HG03280 (cell line): ENCODE measurements at regions not wholly inside any gene's neighbourhood (a gene's known extent, or its start where the extent isn't known, plus 50 kb on each side); places are given as distances from the start of the nearest gene placed in this dataset.
"Not testable (repeated sequence)": the region's sequence is repeated elsewhere in the genome, so short reads cannot be mapped to it uniquely, and the experiment has no call there.

Experiments used
- ATAC-seq: cut with Tn5 transposase; IDR thresholded peaks from one replicate; pipeline ENCODE4 v1.9.1; 2021; ENCODE audit warnings: mild to moderate bottlenecking, moderate library complexity; ENCODE audit not compliant: unreplicated experiment

DNA sequence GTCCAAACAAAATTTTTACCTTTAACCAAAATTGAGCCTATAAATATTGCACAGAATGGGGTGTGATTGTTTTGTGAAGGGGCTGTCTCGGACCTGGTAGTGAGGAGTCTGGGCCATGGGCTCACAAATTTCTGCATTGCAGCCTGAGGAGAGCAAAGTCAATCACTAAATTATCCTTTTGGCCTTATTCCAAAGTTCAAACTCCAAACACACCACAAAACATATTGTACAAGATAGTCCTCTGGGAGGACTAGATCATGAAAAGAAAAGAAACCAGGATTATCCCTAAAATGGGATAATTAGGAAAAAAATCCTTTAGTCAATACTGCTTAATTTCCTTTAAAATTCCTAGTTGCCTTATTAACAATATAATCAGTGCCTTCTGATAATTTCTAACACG, 115.5 kb downstream of the BUB3 start:
- no peak for ATAC-seq

DNA sequence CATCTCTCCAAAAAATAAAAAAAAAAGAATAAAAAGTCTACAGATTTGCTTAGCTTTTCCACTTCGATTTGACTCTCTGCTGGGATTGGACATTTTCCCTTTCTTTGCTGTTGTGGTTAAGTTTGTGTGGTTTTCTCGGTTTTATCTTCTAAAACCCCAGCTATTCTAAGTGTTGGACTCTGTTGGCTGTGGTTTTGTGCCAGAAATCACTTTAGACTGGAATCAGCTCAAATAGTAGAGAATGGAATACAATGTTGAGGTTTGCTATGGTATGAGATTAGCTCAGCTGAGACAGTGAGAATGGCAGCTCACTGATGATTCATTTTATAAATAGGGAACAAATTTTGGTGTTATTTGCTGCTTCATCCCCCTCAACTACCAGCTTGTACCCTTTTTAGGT, 116.0 kb downstream of the BUB3 start:
- no peak for ATAC-seq

DNA sequence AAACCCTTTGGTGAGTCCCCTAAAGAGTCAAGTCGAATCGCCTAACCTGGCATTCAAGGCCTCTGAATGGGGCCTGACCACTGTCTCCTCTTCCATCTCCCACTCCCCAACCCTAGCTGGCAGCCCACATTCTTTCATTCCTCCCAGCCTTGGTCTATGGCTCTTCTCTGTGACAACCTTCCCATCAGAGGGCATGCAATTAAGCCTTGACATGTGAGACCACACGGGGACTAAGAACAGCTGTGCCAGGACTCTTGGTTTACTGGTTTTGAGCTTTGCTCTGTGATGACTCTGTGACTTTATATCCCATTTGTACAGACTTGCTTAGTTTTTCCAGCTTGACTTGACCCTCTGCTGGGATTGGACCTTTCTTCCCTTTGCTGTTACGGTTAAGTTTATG, 116.6 kb downstream of the BUB3 start:
- no peak for ATAC-seq

DNA sequence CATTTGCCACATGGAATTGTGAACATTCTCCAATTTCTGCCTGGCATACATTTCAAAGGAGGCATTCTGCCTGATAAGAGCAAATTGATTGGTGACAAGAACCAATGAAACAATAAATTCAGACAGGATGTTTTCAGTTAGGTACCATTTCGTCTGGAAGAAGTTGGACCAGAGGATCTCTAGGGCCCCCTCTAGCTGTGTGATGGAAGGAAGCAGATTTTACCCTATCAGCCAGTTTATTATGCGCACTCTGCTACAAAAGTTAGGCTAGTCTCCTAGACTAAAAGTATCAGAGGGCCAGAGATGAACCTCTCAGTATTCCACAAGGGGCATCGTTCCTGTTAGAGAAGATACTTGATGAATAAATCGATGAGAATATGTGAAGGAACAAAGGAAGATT, 118.0 kb downstream of the BUB3 start:
- no peak for ATAC-seq

DNA sequence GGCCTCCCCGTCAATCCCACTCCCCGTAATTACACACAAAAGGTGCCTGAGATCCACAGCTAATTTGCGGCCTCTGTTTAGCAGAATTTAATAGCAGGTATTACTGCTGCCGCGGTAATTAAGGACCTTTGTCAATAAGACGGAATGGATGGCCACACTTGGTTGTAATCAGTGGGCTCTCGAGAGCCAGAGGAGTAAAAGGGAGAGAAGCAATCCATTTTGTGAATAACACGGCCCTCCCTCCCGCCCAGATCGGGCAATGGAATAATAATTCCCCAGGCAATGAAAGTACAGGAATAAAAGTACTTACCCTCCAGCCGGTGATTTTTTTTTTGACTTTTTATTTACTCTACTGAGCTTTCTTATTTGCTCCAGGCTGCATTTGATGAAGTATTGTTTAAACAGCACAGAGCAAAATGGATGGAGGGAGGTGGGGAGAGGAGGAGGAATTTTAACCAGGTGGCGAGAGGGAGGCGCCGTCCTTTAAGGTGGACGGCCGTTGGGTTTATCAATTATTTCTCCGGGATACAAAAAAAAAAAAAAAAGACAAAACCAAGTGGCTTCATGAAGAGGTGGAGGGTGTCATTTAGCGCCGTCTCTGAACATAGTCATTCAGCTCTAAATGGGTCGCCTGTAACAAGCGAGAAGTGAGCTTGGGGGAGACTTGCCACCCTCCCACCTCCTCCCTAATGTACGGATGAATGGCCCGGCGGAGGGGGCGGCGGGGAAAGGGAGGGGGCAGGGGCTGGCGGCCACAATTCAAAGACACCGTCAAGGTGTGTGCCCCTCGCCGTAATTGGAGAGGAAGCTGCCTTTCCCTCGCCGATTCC, 120.3 kb downstream of the BUB3 start:
- ATAC-seq = no peak

DNA sequence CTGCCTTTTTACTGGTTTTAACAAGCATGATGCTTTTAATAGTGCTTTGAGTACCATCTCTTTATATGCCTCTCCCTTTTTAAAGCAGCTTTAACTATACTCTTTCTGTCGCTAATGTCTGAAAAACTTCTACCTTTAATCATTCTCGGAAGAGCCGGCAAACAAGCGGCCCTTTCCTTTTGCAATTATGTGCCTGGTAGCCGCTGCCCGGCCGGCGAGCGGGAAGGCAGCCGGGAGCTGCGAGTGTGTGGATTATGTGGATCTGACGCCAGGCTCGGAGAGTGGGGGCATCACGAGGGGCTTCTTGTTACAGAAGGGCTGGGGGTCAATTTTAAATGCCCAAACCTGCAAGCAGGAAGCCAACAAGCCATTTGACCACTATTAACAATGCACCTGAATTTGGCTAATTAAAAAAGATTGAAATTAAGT, 120.9 kb downstream of the BUB3 start:
- ATAC-seq = no peak

DNA sequence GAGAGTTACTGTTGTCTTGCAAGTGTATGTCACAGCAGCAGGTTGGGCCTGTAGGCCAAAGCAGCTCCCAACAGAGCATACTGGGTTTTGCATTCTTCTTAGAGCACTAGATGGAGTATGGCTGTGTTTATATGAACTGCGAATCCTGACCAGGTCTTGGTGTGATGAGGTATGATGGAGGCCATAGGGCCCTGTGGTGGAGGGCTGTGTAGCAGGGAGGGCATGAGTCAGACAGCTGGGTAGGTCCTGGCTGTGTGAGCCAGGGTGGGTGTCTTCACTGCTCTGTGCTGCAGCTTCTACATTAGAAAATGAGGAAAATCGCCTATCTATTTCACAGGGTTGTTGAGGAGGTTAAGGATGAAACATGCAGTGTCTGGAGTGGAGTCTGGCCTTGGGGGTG, 124.2 kb downstream of the BUB3 start:
- no peak for ATAC-seq

DNA sequence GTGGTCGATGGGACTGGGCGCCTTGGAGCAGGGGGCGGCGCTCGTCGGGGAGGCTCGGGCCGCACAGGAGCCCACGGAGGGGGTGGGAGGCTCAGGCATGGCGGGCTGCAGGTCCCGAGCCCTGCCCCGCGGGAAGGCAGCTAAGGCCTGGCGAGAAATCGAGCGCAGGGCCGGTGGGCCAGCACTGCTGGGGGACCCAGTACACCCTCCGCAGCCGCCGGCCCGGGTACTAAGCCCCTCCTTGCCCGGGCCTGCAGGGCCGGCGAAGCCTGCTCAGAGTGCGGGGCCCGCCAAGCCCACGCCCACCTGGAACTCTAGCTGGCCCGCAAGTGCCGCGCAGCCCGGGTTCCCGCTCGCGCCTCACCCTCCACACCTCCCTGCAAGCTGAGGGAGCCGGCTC, 129.2 kb downstream of the BUB3 start:
- ATAC-seq = not testable (repeated sequence)

DNA sequence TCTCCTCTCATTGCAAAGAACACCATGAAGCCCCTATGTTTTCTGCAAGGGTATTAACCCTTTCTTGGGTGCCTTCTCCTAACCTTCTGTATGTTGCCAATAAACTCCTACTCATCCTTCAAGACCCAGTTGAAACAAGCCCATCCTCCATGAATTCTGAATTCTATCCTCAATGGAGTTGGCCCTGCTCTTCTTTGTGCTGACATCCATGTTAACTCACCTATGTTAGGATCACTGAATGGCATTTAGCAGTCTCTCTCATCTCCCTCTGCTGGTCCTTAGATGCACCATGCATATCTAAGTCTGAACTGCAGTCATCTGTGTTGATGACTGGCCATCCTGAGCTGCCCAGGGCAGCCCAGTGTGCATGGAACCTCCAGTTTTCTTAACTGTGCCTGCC, 129.8 kb downstream of the BUB3 start:
- no peak for ATAC-seq

DNA sequence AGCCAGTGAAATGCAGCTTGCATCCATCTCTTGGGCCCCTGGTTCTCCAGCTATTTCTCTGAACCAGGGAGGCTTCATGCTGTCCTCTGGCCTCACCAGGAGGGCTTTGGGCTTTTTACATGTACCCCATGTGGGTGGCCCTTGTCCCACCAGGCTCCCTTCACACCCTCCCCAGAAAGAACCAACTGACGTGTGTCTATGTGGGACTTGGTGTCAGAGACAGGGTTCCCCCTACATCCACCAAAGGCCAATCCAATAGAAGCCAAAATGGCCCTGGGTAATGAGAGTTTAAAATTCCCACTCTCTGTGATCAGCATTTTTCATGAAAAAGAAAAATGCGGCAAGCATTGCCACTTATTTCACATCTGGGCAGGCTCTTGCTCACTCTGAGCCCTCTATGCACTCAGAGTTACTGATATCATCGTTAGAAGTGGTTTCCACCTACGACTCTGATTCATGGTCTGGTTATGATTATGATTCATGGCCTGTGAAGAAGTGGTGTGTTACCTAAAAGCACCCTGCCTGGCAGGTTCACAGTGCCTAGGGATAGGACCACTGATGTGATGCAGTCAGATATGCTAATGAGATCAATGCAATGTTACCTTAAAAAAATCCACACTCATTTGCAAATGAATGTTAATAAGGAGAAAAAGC, 133.5 kb downstream of the BUB3 start:
- ATAC-seq = no peak

DNA sequence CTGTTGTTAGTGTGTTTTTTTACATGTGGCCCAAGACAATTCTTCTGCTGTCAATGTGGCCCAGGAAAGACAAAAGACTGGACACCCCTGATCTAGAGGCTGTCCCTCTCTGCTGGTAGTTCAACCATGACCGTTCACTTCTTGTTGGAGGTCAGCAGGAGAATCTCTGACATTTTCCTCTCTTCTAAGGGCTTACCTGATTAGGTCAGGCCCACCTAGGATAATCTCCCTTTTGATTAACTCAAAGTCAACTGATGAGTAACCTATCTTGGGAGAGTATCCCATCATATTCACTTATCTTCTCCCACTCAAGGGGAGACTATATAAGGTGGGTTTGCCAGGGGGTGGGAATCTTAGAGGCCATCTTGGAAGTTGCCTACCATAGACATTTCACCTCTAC, 135.2 kb downstream of the BUB3 start:
- ATAC-seq = no peak

DNA sequence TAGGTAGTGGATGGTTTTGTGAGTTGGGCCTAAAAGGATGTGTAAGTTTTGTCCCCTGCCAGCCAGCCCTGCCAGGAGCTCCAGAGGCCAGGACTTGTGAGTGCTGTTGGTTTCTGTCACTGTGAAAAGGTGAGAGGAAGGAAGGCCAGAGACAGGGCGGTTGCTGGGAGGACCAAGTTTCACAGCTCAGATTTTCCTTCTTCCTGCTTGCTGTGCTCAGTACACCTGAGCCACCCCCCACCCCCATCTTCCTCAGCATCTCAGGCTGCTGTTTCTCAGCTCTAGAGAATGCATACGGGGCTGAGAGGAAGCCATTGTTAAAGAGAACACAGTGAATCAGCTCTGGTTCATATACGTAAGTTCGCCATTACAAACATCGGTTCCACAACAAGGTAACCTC, 139.9 kb downstream of the BUB3 start:
- ATAC-seq = no peak

DNA sequence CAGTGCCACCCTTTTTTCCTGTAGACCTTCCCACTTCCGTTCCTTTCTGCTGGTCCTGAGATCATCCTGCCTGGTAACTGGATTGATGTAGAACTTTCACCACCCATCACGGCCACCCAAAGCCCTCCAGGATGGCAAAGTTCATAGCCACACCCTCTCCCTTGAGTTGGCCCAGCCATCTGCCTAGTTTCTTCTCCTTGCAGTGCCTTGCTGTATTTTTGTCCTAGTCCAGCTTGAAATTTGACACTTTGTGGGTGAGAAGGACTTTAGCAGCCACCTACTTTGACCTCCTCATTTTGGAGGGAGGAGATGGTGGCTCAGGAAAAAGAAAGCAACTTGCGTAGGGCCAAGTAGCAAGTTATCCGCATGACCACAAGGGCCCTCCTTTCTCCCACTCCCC, 140.7 kb downstream of the BUB3 start:
- no peak for ATAC-seq

DNA sequence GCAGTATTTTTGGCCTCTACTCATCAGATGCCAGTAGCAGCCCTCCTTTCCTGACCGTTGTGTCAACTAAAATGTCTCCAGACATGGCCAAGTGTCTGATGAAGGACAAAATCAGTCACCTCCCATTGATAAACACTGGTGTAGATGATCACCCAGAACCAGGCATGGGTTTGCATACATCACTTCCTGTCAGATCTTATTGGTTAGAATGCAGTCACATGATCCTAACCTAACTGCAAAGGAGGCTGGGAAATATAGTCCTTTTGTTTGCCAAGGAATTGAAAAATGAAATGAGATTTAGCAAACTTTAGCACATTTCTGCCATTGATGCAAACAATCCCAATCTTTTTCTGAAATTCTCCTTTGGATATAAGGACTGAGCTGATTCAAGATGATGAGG, 141.4 kb downstream of the BUB3 start:
- no peak for ATAC-seq

DNA sequence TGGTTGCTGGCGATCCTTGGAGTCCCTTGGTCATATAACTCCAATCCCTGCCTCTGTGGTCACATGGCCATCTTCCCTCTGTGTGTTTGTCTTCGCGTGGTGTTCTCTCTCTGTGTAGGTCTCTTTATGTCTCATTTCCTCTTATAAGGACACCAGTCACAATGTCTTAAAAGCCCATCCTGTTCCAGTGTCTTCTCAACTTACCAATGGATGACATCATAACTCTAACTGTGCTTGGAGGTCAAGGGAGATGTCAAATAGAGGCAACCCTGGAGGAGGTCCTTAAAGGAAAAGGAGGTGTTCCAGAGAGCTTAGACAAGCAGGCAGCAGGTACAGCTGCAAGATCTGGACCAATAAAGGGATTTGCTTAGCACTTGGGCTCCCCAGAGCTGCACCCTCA, 143.0 kb downstream of the BUB3 start:
- ATAC-seq = no peak

DNA sequence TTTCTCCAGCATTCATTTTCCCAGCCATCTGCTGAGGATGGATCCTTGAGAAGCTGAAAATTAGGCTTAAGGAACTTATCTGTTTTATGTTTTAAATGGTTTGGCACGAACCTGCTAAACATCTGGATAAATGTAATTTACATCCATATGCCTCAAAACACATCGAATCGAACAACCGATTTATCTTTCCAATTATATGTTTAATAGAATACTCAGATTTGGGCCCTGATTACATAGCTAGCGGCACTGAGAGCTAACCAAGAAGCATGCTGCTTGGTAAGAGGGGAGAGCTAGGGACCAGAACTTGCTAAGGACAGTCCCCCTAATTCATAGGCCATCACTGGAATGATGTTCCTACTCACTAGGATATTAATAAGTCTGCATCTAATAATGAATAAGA, 144.4 kb downstream of the BUB3 start:
- no peak for ATAC-seq

DNA sequence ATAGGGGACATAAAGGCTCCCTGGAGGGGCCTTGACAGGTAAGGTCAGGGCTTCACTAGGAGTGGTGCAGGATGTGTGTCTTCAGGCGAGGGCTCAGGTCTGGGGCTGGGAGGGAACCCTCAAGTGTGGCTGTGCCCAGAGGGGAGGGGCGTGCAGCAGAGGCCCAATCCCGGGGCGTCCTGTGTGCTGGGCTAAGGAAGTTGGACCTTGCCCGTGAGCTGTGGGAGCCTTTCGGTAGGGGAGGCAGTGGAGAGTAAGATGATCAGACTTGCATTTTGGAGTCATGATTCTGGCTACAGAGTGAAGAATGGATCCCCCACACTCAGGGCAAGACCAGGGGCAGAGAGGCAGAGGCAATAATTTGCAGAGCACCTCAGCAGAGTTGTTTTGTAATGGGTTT, 145.4 kb downstream of the BUB3 start:
- no peak for ATAC-seq

DNA sequence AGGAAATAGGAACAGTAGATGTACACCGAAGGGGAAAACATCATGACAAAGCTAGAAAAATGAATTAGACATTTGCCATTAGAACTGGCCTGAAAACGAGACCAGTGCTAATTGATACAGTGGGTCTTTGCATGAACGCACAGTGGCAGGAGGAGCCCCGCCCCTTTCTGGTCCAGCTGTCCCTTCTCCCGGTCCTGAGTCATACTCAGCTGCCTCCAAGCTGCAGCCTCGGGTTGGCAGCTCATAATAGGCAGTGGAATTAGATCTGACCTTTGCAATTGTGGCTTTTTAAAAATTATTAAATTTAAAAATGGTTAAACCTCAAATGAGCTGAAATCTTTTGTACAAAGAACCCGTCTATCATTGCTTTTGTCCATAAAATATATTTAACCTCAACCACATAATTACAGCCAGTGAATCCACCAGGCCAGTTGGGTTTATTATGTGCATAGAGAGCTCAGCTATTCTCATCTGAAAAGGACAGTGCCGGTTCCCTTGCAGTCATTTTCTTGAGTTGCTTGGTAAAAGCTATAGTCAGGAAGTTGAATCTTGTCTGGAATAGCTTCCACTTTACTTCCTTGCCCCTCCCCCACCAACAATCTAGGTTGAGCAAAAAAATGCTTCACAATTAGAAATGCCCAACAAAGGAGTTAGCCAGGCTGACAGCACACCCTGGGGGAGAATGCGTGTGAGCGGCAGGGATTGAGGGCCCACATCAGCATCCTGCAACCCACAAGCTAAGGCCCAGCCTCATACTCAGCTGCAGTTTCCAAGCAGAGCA, 147.1 kb downstream of the BUB3 start:
- ATAC-seq = no peak

DNA sequence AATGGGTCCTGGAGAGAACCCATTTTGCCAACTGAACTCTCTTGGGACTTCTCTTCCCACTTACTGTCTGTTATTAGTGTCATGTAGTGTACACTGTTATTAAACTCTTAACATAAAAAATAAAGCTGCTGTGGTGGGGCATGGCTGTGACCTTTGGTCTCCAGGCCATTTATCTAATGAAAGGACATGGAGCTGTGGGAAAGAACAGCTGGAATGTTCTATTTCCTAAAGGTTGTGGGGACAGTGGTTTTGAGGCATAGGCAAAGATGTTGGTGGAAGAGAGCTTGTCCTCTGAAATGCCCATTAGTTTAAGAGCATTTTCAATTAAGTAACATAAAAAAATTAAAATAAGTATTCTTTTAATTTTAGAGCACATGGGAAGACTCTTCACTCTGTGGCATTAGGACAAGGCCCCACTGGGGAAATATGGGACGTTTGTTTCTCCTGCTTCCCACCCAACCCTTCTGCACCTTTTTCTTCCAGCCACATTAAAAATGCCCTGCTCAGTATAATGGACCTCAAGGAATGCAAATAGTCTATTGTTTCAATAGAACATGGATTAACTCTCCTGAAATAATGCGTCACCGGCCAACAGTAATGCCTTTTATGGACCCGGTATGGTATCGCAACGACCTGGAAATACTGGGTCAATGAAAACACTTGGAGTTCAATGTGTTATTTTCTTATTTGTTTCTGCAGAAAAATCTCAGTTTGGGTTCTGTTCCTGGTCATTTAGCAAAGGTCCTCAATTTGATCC, 149.6 kb downstream of the BUB3 start:
- no peak for ATAC-seq

DNA sequence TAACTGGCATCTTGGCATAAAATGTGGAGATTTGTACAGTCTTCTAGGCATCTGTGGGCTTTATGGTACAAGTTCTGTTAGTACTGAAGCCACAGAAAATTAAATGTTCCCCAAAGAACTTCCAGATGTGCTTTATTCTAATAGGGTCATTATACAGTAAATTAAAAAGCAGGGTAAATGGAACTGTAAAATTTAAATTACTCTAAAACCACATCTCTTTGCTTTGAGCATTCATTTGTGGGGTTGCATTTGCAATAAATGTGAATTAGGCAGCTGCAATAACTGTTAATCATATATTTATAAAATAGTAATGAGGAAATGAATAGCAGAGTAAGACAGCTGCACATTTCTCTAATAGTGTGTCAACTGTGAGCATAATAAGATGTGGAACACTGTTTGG, 151.5 kb downstream of the BUB3 start:
- no peak for ATAC-seq

DNA sequence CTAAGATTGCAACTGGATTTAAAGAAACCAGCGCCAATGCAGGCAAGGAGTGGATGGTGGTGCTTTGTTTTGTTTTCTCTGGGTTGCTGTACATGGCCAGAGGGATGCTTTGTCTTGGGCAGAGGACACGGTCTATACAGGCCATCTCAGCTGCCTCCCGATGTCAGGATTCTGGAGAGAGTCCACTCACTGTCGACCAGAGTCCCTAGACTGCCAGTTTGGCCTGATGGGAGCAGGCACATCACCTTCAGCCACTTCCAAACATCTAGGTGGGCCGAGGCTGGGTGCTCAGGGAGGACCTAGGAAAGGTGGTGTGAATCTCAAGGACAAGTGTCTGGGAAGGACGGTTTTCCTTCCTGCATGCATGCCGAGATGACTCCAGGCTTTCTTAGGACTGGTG, 152.1 kb downstream of the BUB3 start:
- no peak for ATAC-seq
